ENCODE measurements at regions not wholly inside any gene's neighbourhood (a gene's known extent, or its start where the extent isn't known, plus 50 kb on each side); places are given as distances from the start of the nearest gene placed in this dataset.

- Mint-ChIP-seq H3K4me3 (no peak overlapping the region), H3K27ac (no peak overlapping the region), H3K4me1 (no peaks in the 10 kb centered on the region), H3K27me3 (peaks cover 2% of the 10 kb centered on the region), H3K9me3 (no peaks in the 10 kb centered on the region), H3K36me3 (no peaks in the 10 kb centered on the region)
Measured at GRCh38 chr5:3348576-3349535, 246.8 kb upstream of the IRX1 start.

GRCh38 chr5:3347741-3348140 lies 247.9 kb upstream of the IRX1 start:
- Mint-ChIP-seq H3K9me3 (no peaks in the 10 kb centered on the region), H3K4me1 (no peaks in the 10 kb centered on the region), H3K27me3 (peaks cover under 1% of the 10 kb centered on the region)

GRCh38 chr5:3346111-3346820 lies 249.4 kb upstream of the IRX1 start:
- H3K36me3 Mint-ChIP-seq = no peaks in the 10 kb centered on the region
- H3K27me3 Mint-ChIP-seq = no peaks in the 10 kb centered on the region
- H3K4me3 Mint-ChIP-seq = no peak overlapping the region
- H3K4me1 Mint-ChIP-seq = no peaks in the 10 kb centered on the region
- H3K27ac Mint-ChIP-seq = no peak overlapping the region
- no peaks in the 10 kb centered on the region for H3K9me3 Mint-ChIP-seq

More at GRCh38 chr5:3347741-3348140, 247.9 kb upstream of the IRX1 start:
- no peak overlapping the region for H3K4me3 Mint-ChIP-seq
- no peaks in the 10 kb centered on the region for H3K36me3 Mint-ChIP-seq
- no peak overlapping the region for H3K27ac Mint-ChIP-seq

- H3K4me3 Mint-ChIP-seq = no peak overlapping the region
- H3K36me3 Mint-ChIP-seq = no peaks in the 10 kb centered on the region
- no peak overlapping the region for H3K27ac Mint-ChIP-seq
- no peaks in the 10 kb centered on the region for H3K27me3 Mint-ChIP-seq
- no peaks in the 10 kb centered on the region for H3K9me3 Mint-ChIP-seq
- H3K4me1 Mint-ChIP-seq = no peaks in the 10 kb centered on the region
Measured at GRCh38 chr5:3345195-3345594, 250.4 kb upstream of the IRX1 start.

GRCh38 chr5:3344671-3345070 lies 251.0 kb upstream of the IRX1 start:
- Mint-ChIP-seq H3K27ac (no peak overlapping the region), H3K36me3 (no peaks in the 10 kb centered on the region), H3K4me1 (no peaks in the 10 kb centered on the region), H3K27me3 (no peaks in the 10 kb centered on the region), H3K4me3 (no peak overlapping the region), H3K9me3 (no peaks in the 10 kb centered on the region)

- H3K4me1 Mint-ChIP-seq = no peaks in the 10 kb centered on the region
- H3K4me3 Mint-ChIP-seq = no peak overlapping the region
- no peaks in the 10 kb centered on the region for H3K36me3 Mint-ChIP-seq
- H3K27me3 Mint-ChIP-seq = no peaks in the 10 kb centered on the region
- no peak overlapping the region for H3K27ac Mint-ChIP-seq
- H3K9me3 Mint-ChIP-seq = no peaks in the 10 kb centered on the region
Measured at GRCh38 chr5:3343911-3344310, 251.7 kb upstream of the IRX1 start.

- Mint-ChIP-seq H3K9me3 (no peaks in the 10 kb centered on the region), H3K36me3 (no peaks in the 10 kb centered on the region), H3K4me3 (no peak overlapping the region), H3K27me3 (no peaks in the 10 kb centered on the region), H3K4me1 (no peaks in the 10 kb centered on the region), H3K27ac (no peak overlapping the region)
Measured at GRCh38 chr5:3343211-3343610, 252.4 kb upstream of the IRX1 start.

- Mint-ChIP-seq H3K4me3 (no peak overlapping the region), H3K27me3 (no peaks in the 10 kb centered on the region), H3K9me3 (no peaks in the 10 kb centered on the region), H3K4me1 (no peaks in the 10 kb centered on the region), H3K36me3 (no peaks in the 10 kb centered on the region), H3K27ac (no peak overlapping the region)
Measured at GRCh38 chr5:3342271-3343100, 253.1 kb upstream of the IRX1 start.

- H3K4me1 Mint-ChIP-seq = no peaks in the 10 kb centered on the region
- no peaks in the 10 kb centered on the region for H3K27me3 Mint-ChIP-seq
- no peak overlapping the region for H3K4me3 Mint-ChIP-seq
- no peaks in the 10 kb centered on the region for H3K9me3 Mint-ChIP-seq
- no peak overlapping the region for H3K27ac Mint-ChIP-seq
- no peaks in the 10 kb centered on the region for H3K36me3 Mint-ChIP-seq
Measured at GRCh38 chr5:3341446-3342240, 254.0 kb upstream of the IRX1 start.

GRCh38 chr5:3340471-3340870 lies 255.2 kb upstream of the IRX1 start:
- Mint-ChIP-seq H3K4me1 (no peaks in the 10 kb centered on the region), H3K27ac (no peak overlapping the region), H3K4me3 (no peak overlapping the region), H3K9me3 (no peaks in the 10 kb centered on the region), H3K27me3 (no peaks in the 10 kb centered on the region), H3K36me3 (no peaks in the 10 kb centered on the region)

GRCh38 chr5:3339798-3340115 lies 255.9 kb upstream of the IRX1 start:
- no peaks in the 10 kb centered on the region for H3K4me1 Mint-ChIP-seq
- no peak overlapping the region for H3K27ac Mint-ChIP-seq
- H3K27me3 Mint-ChIP-seq = no peaks in the 10 kb centered on the region
- H3K9me3 Mint-ChIP-seq = no peaks in the 10 kb centered on the region
- no peak overlapping the region for H3K4me3 Mint-ChIP-seq
- H3K36me3 Mint-ChIP-seq = no peaks in the 10 kb centered on the region

- Mint-ChIP-seq H3K27ac (no peak overlapping the region), H3K36me3 (no peaks in the 10 kb centered on the region), H3K4me3 (no peak overlapping the region), H3K9me3 (no peaks in the 10 kb centered on the region), H3K4me1 (no peaks in the 10 kb centered on the region), H3K27me3 (no peaks in the 10 kb centered on the region)
Measured at GRCh38 chr5:3339092-3339797, 256.4 kb upstream of the IRX1 start.

GRCh38 chr5:3337812-3338541 lies 257.7 kb upstream of the IRX1 start:
- H3K36me3 Mint-ChIP-seq = no peaks in the 10 kb centered on the region
- no peak overlapping the region for H3K27ac Mint-ChIP-seq
- H3K4me3 Mint-ChIP-seq = no peak overlapping the region
- H3K4me1 Mint-ChIP-seq = no peaks in the 10 kb centered on the region
- H3K27me3 Mint-ChIP-seq = no peaks in the 10 kb centered on the region
- no peaks in the 10 kb centered on the region for H3K9me3 Mint-ChIP-seq

- H3K4me1 Mint-ChIP-seq = no peaks in the 10 kb centered on the region
- H3K9me3 Mint-ChIP-seq = no peaks in the 10 kb centered on the region
- H3K27me3 Mint-ChIP-seq = no peaks in the 10 kb centered on the region
- no peak overlapping the region for H3K4me3 Mint-ChIP-seq
- H3K27ac Mint-ChIP-seq = no peak overlapping the region
- no peaks in the 10 kb centered on the region for H3K36me3 Mint-ChIP-seq
Measured at GRCh38 chr5:3336666-3337065, 259.0 kb upstream of the IRX1 start.

Data from activated naive CD4-positive, alpha-beta T cell treated with anti-CD3 and anti-CD28 coated beads, Interleukin-2, amount 50 U/mL, for 24 hours (primary cell).